RWPE2 (cell line): ENCODE measurements at regions not wholly inside any gene's neighbourhood (a gene's known extent, or its start where the extent isn't known, plus 50 kb on each side); places are given as distances from the start of the nearest gene placed in this dataset.

Experiments used
- ATAC-seq: fragments of 200-7000 bp; cut with Tn5 transposase; 3 replicates; pipeline ENCODE4 v1.9.1; 2021; ENCODE audit warnings: low read depth
- DNase-seq: peaks from one replicate; pipeline ENCODE4 v3.0.0-alpha.2; 2020; ENCODE audit warnings: low spot score
- H3K27ac ChIP-seq: fragments of 450-650 bp; 2 replicates; pipeline ENCODE4 v1.5.1; 2017; ENCODE audit warnings: mild to moderate bottlenecking; ENCODE audit not compliant: poor library complexity, severe bottlenecking
- H3K27me3 ChIP-seq: fragments of 250-450 bp; sonication (Bioruptor Pico); 2 replicates; pipeline ENCODE4 v1.5.1; 2021; ENCODE audit warnings: mild to moderate bottlenecking, moderate library complexity; ENCODE audit not compliant: insufficient read depth, poor library complexity, severe bottlenecking
- H3K36me3 ChIP-seq: fragments of 250-450 bp; sonication (Bioruptor Pico); 2 replicates; pipeline ENCODE4 v1.5.1; 2020; ENCODE audit warnings: low read depth, mild to moderate bottlenecking, moderate library complexity
- H3K4me1 ChIP-seq: fragments of 250-450 bp; sonication (Bioruptor Pico); 2 replicates; pipeline ENCODE4 v1.5.1; 2021; ENCODE audit warnings: mild to moderate bottlenecking, moderate library complexity; ENCODE audit not compliant: insufficient read depth, poor library complexity, severe bottlenecking
- H3K4me3 ChIP-seq: fragments of 250-450 bp; sonication (Bioruptor Pico); 2 replicates; pipeline ENCODE4 v1.5.1; 2021; ENCODE audit warnings: mild to moderate bottlenecking, moderate library complexity; ENCODE audit not compliant: severe bottlenecking
- H3K9me3 ChIP-seq: fragments of 250-450 bp; sonication (Bioruptor Pico); 2 replicates; pipeline ENCODE4 v1.5.1; 2021; ENCODE audit warnings: mild to moderate bottlenecking, moderate library complexity; ENCODE audit not compliant: severe bottlenecking
- CTCF ChIP-seq: fragments of 450-650 bp; IDR thresholded peaks from one replicate; pipeline ENCODE4 v1.5.1; 2017; ENCODE audit warnings: mild to moderate bottlenecking, moderate library complexity; ENCODE audit not compliant: poor library complexity, severe bottlenecking

DNA sequence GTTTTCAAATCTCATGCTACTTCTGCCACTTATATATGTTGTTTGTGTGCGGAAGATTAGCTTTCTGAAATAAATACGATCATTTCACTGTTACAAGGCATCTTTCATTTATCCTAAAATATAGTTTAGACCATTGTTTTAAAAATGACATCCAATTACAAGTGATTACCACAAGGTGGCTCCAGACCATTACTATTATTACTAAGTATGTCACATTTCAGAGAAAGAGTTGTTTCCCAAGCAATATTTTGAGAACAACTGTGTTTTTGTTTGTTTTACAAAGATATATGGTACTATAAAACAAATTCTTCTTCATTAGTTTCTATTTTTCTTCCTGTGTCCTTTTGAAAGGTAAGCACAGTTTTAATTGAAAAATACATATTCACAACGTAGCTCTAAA, 136.0 kb upstream of the RAP2B start:
- ATAC-seq (no peak), DNase-seq (no peak)
- H3K4me3 ChIP-seq = no peak overlapping the region
- no peaks in the 10 kb centered on the region for H3K27me3 ChIP-seq
- TF ChIP-seq CTCF = peak; percentile 91
- H3K36me3 ChIP-seq = no peaks in the 10 kb centered on the region
- H3K27ac ChIP-seq = no peak overlapping the region
- H3K9me3 ChIP-seq = no peaks in the 10 kb centered on the region
- peaks cover 12% of the 10 kb centered on the region for H3K4me1 ChIP-seq

DNA sequence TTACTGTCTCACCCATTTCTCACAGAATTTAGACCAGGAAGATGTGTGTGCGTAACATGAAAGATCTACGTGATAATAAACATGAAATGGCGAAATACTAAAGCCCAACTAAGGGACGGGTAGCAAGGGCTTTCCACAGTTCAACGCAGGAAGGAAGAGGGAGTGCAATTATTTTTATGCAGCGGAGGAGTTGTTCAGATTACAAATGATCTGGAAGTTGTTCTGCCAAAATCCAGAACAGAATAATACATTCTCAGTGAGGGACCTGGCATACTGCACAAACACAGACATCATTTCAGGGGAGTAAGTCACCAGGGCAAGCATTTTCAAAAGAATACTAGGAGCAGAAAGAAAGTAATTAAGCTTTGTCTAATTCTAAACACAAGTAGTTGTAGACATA, 133.6 kb upstream of the RAP2B start:
- Histone ChIP-seq H3K4me1 (peaks cover 12% of the 10 kb centered on the region), H3K9me3 (no peaks in the 10 kb centered on the region), H3K36me3 (no peaks in the 10 kb centered on the region), H3K27ac (no peak overlapping the region), H3K4me3 (no peak overlapping the region), H3K27me3 (no peaks in the 10 kb centered on the region)
- no peak for TF ChIP-seq CTCF
- ATAC-seq = no peak
- no peak for DNase-seq

DNA sequence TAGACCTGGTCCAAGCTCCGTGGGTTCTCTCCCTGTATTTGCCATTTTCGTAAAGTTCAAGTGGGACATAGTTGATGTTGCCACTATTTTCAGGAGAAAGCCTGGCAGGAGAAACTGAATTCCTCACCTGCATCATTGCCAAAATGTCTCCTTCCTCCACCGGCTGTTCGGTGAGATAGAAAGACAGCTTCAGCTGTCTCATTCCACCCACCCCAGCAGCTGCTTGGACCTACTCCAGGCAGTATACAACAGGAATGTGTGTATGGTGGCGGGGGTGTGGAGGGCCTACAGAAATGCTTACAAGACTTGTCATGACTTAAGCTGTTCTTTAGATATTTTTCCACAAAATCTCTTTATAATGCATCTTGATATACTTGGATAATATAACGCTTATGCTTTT, 132.7 kb upstream of the RAP2B start:
- H3K36me3 ChIP-seq = no peaks in the 10 kb centered on the region
- peak; percentile 78 for ATAC-seq
- no peak for TF ChIP-seq CTCF

GRCh38 chr3:153032891-153033290, 129.1 kb upstream of the RAP2B start:
- H3K36me3 ChIP-seq = no peaks in the 10 kb centered on the region
- H3K9me3 ChIP-seq = no peaks in the 10 kb centered on the region
- peaks cover 9% of the 10 kb centered on the region for H3K4me1 ChIP-seq
- ATAC-seq (no peak), DNase-seq (no peak)
- H3K27ac ChIP-seq = no peak overlapping the region
- H3K4me3 ChIP-seq = no peak overlapping the region
- TF ChIP-seq CTCF = no peak
- no peaks in the 10 kb centered on the region for H3K27me3 ChIP-seq

More for the DNA sequence above, 132.7 kb upstream of the RAP2B start:
- DNase-seq = peak; percentile 70
- H3K4me3 ChIP-seq = no peak overlapping the region
- no peaks in the 10 kb centered on the region for H3K9me3 ChIP-seq
- H3K27me3 ChIP-seq = no peaks in the 10 kb centered on the region
- H3K4me1 ChIP-seq = peaks cover 12% of the 10 kb centered on the region
- H3K27ac ChIP-seq = no peak overlapping the region

DNA sequence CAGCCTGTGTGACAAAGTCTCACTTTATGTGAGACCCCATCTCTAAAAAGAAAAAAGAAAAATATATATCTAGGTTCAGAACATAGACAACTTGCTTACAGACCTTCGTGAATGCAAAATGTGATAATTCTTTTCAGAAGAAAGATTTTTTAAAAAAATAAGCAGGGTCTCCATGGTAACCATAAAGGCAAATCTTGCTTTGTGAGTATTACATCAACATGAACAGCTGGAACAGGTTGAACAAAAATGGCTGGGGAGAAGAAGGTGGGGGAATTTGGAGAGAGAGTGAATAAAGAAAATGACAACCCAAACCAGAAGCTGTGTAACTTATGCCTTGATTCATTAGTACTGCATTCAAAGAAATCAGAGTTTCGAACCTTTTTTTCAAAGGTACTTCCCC, 125.2 kb upstream of the RAP2B start:
- H3K27me3 ChIP-seq = no peaks in the 10 kb centered on the region
- no peak for TF ChIP-seq CTCF
- peaks cover 4% of the 10 kb centered on the region for H3K4me1 ChIP-seq
- no peaks in the 10 kb centered on the region for H3K36me3 ChIP-seq
- DNase-seq = no peak
- ATAC-seq = no peak
- no peak overlapping the region for H3K4me3 ChIP-seq
- no peaks in the 10 kb centered on the region for H3K9me3 ChIP-seq
- no peak overlapping the region for H3K27ac ChIP-seq
